Activated CD4-positive, alpha-beta T cell treated with anti-CD3 and anti-CD28 coated beads, Interleukin-2, amount 50 U/mL, for 24 hours (primary cell): ENCODE measurements at regions not wholly inside any gene's neighbourhood (a gene's known extent, or its start where the extent isn't known, plus 50 kb on each side); places are given as distances from the start of the nearest gene placed in this dataset.

ENCODE experiments used
- DNase-seq, 2 donors: peaks; one replicate each; pipeline ENCODE4 v3.0.0-alpha.2; 2020; ENCODE audit warnings: low read depth in 1 of 2, low spot score in 1 of 2

GRCh38 chr3:8191406-8191805 is 310.2 kb upstream of the LMCD1 start:
- DNase-seq: no peak

GRCh38 chr3:8197384-8197783 is 304.2 kb upstream of the LMCD1 start:
- no peak for DNase-seq

- DNase-seq: no peak
Measured at GRCh38 chr3:8198605-8199004, 303.0 kb upstream of the LMCD1 start.

- DNase-seq: no peak
Measured at GRCh38 chr3:8200996-8201395, 300.6 kb upstream of the LMCD1 start.

GRCh38 chr3:8201886-8202285 is 299.7 kb upstream of the LMCD1 start:
- DNase-seq: no peak

GRCh38 chr3:8204331-8204730 is 297.3 kb upstream of the LMCD1 start:
- DNase-seq: no peak

- DNase-seq: no peak
Measured at GRCh38 chr3:8204853-8205650, 296.6 kb upstream of the LMCD1 start.

- no peak for DNase-seq
Measured at GRCh38 chr3:8205881-8206280, 295.7 kb upstream of the LMCD1 start.

- DNase-seq: no peak
Measured at GRCh38 chr3:8206971-8207617, 294.5 kb upstream of the LMCD1 start.

GRCh38 chr3:8210882-8211341 is 290.7 kb upstream of the LMCD1 start:
- no peak for DNase-seq

- DNase-seq: no peak
Measured at GRCh38 chr3:8212794-8213193, 288.8 kb upstream of the LMCD1 start.

GRCh38 chr3:8213286-8213685 is 288.3 kb upstream of the LMCD1 start:
- DNase-seq: no peak

GRCh38 chr3:8215821-8216220 is 285.8 kb upstream of the LMCD1 start:
- no peak for DNase-seq

GRCh38 chr3:8218353-8218940 is 283.2 kb upstream of the LMCD1 start:
- no peak for DNase-seq

GRCh38 chr3:8220291-8220690 is 281.3 kb upstream of the LMCD1 start:
- DNase-seq: no peak

GRCh38 chr3:8223766-8224165 is 277.9 kb upstream of the LMCD1 start:
- no peak for DNase-seq

- DNase-seq: no peak
Measured at GRCh38 chr3:8224941-8225340, 276.7 kb upstream of the LMCD1 start.

- no peak for DNase-seq
Measured at GRCh38 chr3:8233938-8234337, 267.7 kb upstream of the LMCD1 start.

GRCh38 chr3:8236264-8236663 is 265.4 kb upstream of the LMCD1 start:
- no peak for DNase-seq

GRCh38 chr3:8237893-8238292 is 263.7 kb upstream of the LMCD1 start:
- no peak for DNase-seq

GRCh38 chr3:8238432-8238831 is 263.2 kb upstream of the LMCD1 start:
- DNase-seq: no peak

- no peak for DNase-seq
Measured at GRCh38 chr3:8239095-8239494, 262.5 kb upstream of the LMCD1 start.
